Progenitor cell of endocrine pancreas (in vitro differentiated cells): ENCODE measurements at regions not wholly inside any gene's neighbourhood (a gene's known extent, or its start where the extent isn't known, plus 50 kb on each side); places are given as distances from the start of the nearest gene placed in this dataset.

Experiments
- DNase-seq: peaks from one replicate; pipeline ENCODE4 v3.0.0; 2021; ENCODE audit warnings: low spot score; ENCODE audit not compliant: unreplicated experiment
- H3K27ac Mint-ChIP-seq: 2 replicates; pipeline ENCODE4 v1.8.0; 2021; ENCODE audit warnings: mild to moderate bottlenecking, moderate library complexity, mixed read lengths
- H3K27me3 Mint-ChIP-seq: 2 replicates; pipeline ENCODE4 v1.8.0; 2021; ENCODE audit warnings: mixed read lengths
- H3K36me3 Mint-ChIP-seq: 2 replicates; pipeline ENCODE4 v1.8.0; 2022; ENCODE audit warnings: mixed read lengths; ENCODE audit not compliant: insufficient read depth
- H3K4me1 Mint-ChIP-seq: 2 replicates; pipeline ENCODE4 v1.8.0; 2021; ENCODE audit warnings: low read depth, mixed read lengths
- H3K4me3 Mint-ChIP-seq: 2 replicates; pipeline ENCODE4 v1.8.0; 2021; ENCODE audit warnings: low read depth, mild to moderate bottlenecking, moderate library complexity, mixed read lengths
- H3K9me3 Mint-ChIP-seq: 2 replicates; pipeline ENCODE4 v1.8.0; 2021; ENCODE audit warnings: low read depth, mixed read lengths
- CTCF ChIP-seq: fragments of 200-600 bp; sonication (generic); IDR thresholded peaks from one replicate; pipeline ENCODE4 v1.5.0; 2021; ENCODE audit warnings: antibody characterized with exemption, mild to moderate bottlenecking; ENCODE audit not compliant: unreplicated experiment

DNA sequence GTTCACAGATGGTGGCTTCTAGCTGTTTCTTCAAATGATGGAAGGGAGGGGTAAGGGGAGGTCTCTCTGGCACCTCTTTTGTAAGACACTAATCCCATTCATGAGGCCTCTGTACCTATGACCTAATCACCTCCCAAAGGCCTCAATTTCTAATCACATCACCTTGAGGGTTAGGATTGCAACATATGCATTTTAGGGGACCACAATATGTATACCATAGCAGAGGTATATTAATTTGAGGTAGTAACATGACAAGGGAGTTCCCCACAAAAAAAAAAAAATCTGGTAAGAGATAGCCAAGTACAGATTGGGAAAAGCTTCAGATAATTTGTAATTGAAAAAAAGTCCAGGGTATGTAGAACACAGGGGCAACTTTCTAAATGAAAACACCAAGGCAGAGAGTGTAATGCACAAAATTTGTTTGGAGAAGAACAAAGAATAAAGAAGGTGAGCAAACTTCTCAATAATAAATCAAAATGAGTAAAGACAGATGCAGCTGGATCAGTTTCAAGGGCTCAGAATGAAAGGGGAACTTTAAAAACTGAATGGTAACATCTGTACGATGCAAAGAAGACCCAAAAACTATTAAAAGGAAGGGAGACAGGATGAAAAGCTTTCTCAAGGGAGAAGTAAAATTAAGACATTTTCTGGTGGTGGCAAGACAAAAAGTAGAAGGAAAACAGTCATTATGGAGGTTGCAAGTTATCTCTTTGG is 125.5 kb upstream of the DCN start:
- no peak for DNase-seq
- H3K27me3 Mint-ChIP-seq: no peaks in the 10 kb centered on the region
- H3K4me1 Mint-ChIP-seq: no peaks in the 10 kb centered on the region
- no peaks in the 10 kb centered on the region for H3K36me3 Mint-ChIP-seq
- no peak for TF ChIP-seq CTCF
- no peaks in the 10 kb centered on the region for H3K9me3 Mint-ChIP-seq
- H3K4me3 Mint-ChIP-seq: no peak overlapping the region
- H3K27ac Mint-ChIP-seq: no peak overlapping the region

GRCh38 chr12:91290354-91290753 is 107.7 kb upstream of the DCN start:
- Mint-ChIP-seq H3K4me3 (no peak overlapping the region), H3K36me3 (no peaks in the 10 kb centered on the region), H3K27me3 (no peaks in the 10 kb centered on the region), H3K9me3 (peaks cover 3% of the 10 kb centered on the region), H3K27ac (no peak overlapping the region), H3K4me1 (peaks cover 4% of the 10 kb centered on the region)
- no peak for DNase-seq
- no peak for TF ChIP-seq CTCF

DNA sequence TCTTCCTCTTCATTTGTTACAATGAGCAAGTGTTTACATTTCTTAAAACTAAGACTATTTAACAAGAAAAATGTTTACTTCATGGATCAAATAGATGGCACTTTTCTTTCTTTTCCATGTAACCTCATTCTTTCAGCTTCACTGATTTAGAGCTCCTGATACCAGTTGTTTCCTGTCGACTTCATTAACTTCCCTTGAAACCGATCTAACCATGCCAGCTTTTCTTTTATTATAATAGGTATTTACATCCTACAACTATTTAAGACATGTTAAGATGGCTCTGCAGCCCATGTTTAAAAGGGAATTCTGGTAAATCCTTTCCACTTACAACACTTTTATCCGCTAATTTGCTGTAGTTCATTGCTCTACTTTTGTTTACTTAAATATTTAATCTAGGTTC is 107.3 kb upstream of the DCN start:
- Mint-ChIP-seq H3K4me1 (peaks cover 1% of the 10 kb centered on the region), H3K4me3 (no peak overlapping the region), H3K9me3 (peaks cover 3% of the 10 kb centered on the region), H3K27me3 (no peaks in the 10 kb centered on the region), H3K36me3 (no peaks in the 10 kb centered on the region), H3K27ac (no peak overlapping the region)
- no peak for TF ChIP-seq CTCF
- no peak for DNase-seq

GRCh38 chr12:91289072-91289471 is 106.5 kb upstream of the DCN start:
- Mint-ChIP-seq H3K27ac (no peak overlapping the region), H3K9me3 (peaks cover 3% of the 10 kb centered on the region), H3K36me3 (no peaks in the 10 kb centered on the region), H3K4me1 (no peaks in the 10 kb centered on the region), H3K27me3 (no peaks in the 10 kb centered on the region), H3K4me3 (no peak overlapping the region)
- DNase-seq: no peak
- TF ChIP-seq CTCF: no peak

- DNase-seq: no peak
- H3K4me1 Mint-ChIP-seq: no peaks in the 10 kb centered on the region
- no peaks in the 10 kb centered on the region for H3K27me3 Mint-ChIP-seq
- H3K9me3 Mint-ChIP-seq: peaks cover 3% of the 10 kb centered on the region
- no peak overlapping the region for H3K27ac Mint-ChIP-seq
- no peak overlapping the region for H3K4me3 Mint-ChIP-seq
- no peaks in the 10 kb centered on the region for H3K36me3 Mint-ChIP-seq
- TF ChIP-seq CTCF: no peak
These were observed 105.1 kb upstream of the DCN start for GRCh38 chr12:91287753-91288152.
